ENCODE measurements at regions not wholly inside any gene's neighbourhood (a gene's known extent, or its start where the extent isn't known, plus 50 kb on each side); places are given as distances from the start of the nearest gene placed in this dataset.
"Not testable (repeated sequence)": the region's sequence is repeated elsewhere in the genome, so short reads cannot be mapped to it uniquely, and the experiment has no call there.

GRCh38 chr3:31203960-31204795, 309.7 kb upstream of the GADL1 start:
- H3K9me3 Mint-ChIP-seq, result peaks cover 21% of the 10 kb centered on the region
- intact Hi-C loops (cut with micrococcal nuclease), result no loop called here
- H3K4me1 Mint-ChIP-seq, result no peaks in the 10 kb centered on the region
- DNase-seq, result no peak
- peaks cover 2% of the 10 kb centered on the region for H3K36me3 Mint-ChIP-seq (ENCODE audit: low read depth)
- H3K4me3 Mint-ChIP-seq, result no peak overlapping the region
- H3K27me3 Mint-ChIP-seq, result no peaks in the 10 kb centered on the region
- no peak overlapping the region for H3K27ac Mint-ChIP-seq

- H3K27ac Mint-ChIP-seq; DNase-seq; H3K4me3 Mint-ChIP-seq; H3K36me3 Mint-ChIP-seq (ENCODE audit: low read depth); intact Hi-C loops (cut with micrococcal nuclease); H3K27me3 Mint-ChIP-seq; H3K4me1 Mint-ChIP-seq: not testable (repeated sequence)
- peaks cover 21% of the 10 kb centered on the region for H3K9me3 Mint-ChIP-seq
Measured at GRCh38 chr3:31204796-31205056, 310.3 kb upstream of the GADL1 start.

- no peak overlapping the region for H3K27ac Mint-ChIP-seq
- peaks cover 45% of the 10 kb centered on the region for H3K4me1 Mint-ChIP-seq
- intact Hi-C loops (cut with micrococcal nuclease), result loop anchor here (10.0 kb wide), 1 partner anchor 75 kb away; no protein-coding TSS in a partner anchor
- H3K27me3 Mint-ChIP-seq, result no peaks in the 10 kb centered on the region
- H3K4me3 Mint-ChIP-seq, result no peak overlapping the region
- peaks cover 19% of the 10 kb centered on the region for H3K9me3 Mint-ChIP-seq
- no peak for DNase-seq
- H3K36me3 Mint-ChIP-seq (ENCODE audit: low read depth), result peaks cover 2% of the 10 kb centered on the region
Measured at GRCh38 chr3:31210068-31210645, 315.7 kb upstream of the GADL1 start.

- H3K9me3 Mint-ChIP-seq, result no peaks in the 10 kb centered on the region
- peak; percentile 86 for DNase-seq
- no peaks in the 10 kb centered on the region for H3K27me3 Mint-ChIP-seq
- peak overlapping the region; percentile 71 for H3K4me3 Mint-ChIP-seq
- intact Hi-C loops (cut with micrococcal nuclease), result loop anchor here (1.0 to 10.0 kb wide), 5 partner anchors 17 to 319 kb away; partner anchors contain the start of gene STT3B
- peak overlapping the region; percentile 75 for H3K27ac Mint-ChIP-seq
- H3K36me3 Mint-ChIP-seq (ENCODE audit: low read depth), result no peaks in the 10 kb centered on the region
- peaks cover 71% of the 10 kb centered on the region for H3K4me1 Mint-ChIP-seq
Measured at GRCh38 chr3:31213869-31214486, 318.7 kb upstream of the STT3B start.

- no peak overlapping the region for H3K27ac Mint-ChIP-seq
- no peak for DNase-seq
- intact Hi-C loops (cut with micrococcal nuclease), result loop anchor here (5.0 to 10.0 kb wide), 2 partner anchors 67 to 254 kb away; no protein-coding TSS in a partner anchor
- peaks cover 75% of the 10 kb centered on the region for H3K4me1 Mint-ChIP-seq
- peaks cover 4% of the 10 kb centered on the region for H3K9me3 Mint-ChIP-seq
- no peak overlapping the region for H3K4me3 Mint-ChIP-seq
- peaks cover 3% of the 10 kb centered on the region for H3K36me3 Mint-ChIP-seq (ENCODE audit: low read depth)
- H3K27me3 Mint-ChIP-seq, result no peaks in the 10 kb centered on the region
Measured at GRCh38 chr3:31218082-31218481, 314.6 kb upstream of the STT3B start.

- H3K4me3 Mint-ChIP-seq, result no peak overlapping the region
- intact Hi-C loops (cut with micrococcal nuclease), result loop anchor here (5.0 to 10.0 kb wide), 2 partner anchors 66 to 253 kb away; no protein-coding TSS in a partner anchor
Measured at GRCh38 chr3:31219131-31219843, 313.4 kb upstream of the STT3B start.

GRCh38 chr3:31220431-31220830, 312.3 kb upstream of the STT3B start:
- intact Hi-C loops (cut with micrococcal nuclease), result no loop called here
- Mint-ChIP-seq H3K9me3 (peaks cover 4% of the 10 kb centered on the region), H3K4me3 (no peak overlapping the region), H3K27ac (no peak overlapping the region), H3K36me3 (ENCODE audit: low read depth) (peaks cover 3% of the 10 kb centered on the region), H3K4me1 (peaks cover 68% of the 10 kb centered on the region), H3K27me3 (no peaks in the 10 kb centered on the region)
- no peak for DNase-seq

More at GRCh38 chr3:31219131-31219843, 313.4 kb upstream of the STT3B start:
- Mint-ChIP-seq H3K4me1 (peaks cover 74% of the 10 kb centered on the region), H3K9me3 (peaks cover 4% of the 10 kb centered on the region), H3K36me3 (ENCODE audit: low read depth) (peaks cover 3% of the 10 kb centered on the region), H3K27ac (no peak overlapping the region), H3K27me3 (no peaks in the 10 kb centered on the region)
- DNase-seq, result no peak

GRCh38 chr3:31223278-31223677, 309.4 kb upstream of the STT3B start:
- Mint-ChIP-seq H3K4me3 (no peak overlapping the region), H3K4me1 (peaks cover 77% of the 10 kb centered on the region), H3K27ac (peak overlapping the region; percentile 55), H3K9me3 (peaks cover 4% of the 10 kb centered on the region), H3K27me3 (no peaks in the 10 kb centered on the region), H3K36me3 (ENCODE audit: low read depth) (peaks cover 5% of the 10 kb centered on the region)
- DNase-seq, result no peak
- intact Hi-C loops (cut with micrococcal nuclease), result no loop called here

GRCh38 chr3:31224936-31225335, 307.8 kb upstream of the STT3B start:
- Mint-ChIP-seq H3K27ac (no peak overlapping the region), H3K4me3 (no peak overlapping the region), H3K36me3 (ENCODE audit: low read depth) (peaks cover 9% of the 10 kb centered on the region), H3K27me3 (no peaks in the 10 kb centered on the region), H3K9me3 (peaks cover 8% of the 10 kb centered on the region), H3K4me1 (peaks cover 74% of the 10 kb centered on the region)
- no peak for DNase-seq
- intact Hi-C loops (cut with micrococcal nuclease), result loop anchor here (5.0 kb wide), 1 partner anchor 307 kb away; the partner anchor contains the start of gene STT3B

GRCh38 chr3:31225923-31226322, 306.8 kb upstream of the STT3B start:
- H3K4me1 Mint-ChIP-seq, result peaks cover 74% of the 10 kb centered on the region
- peak overlapping the region; percentile 89 for H3K27ac Mint-ChIP-seq
- intact Hi-C loops (cut with micrococcal nuclease), result loop anchor here (5.0 kb wide), 1 partner anchor 306 kb away; the partner anchor contains the start of gene STT3B
- H3K27me3 Mint-ChIP-seq, result no peaks in the 10 kb centered on the region
- H3K36me3 Mint-ChIP-seq (ENCODE audit: low read depth), result peaks cover 6% of the 10 kb centered on the region
- H3K9me3 Mint-ChIP-seq, result peaks cover 5% of the 10 kb centered on the region
- no peak for DNase-seq
- H3K4me3 Mint-ChIP-seq, result peak overlapping the region; percentile 72

- peak; percentile 74 for DNase-seq
- Mint-ChIP-seq H3K27me3 (no peaks in the 10 kb centered on the region), H3K4me3 (peak overlapping the region; percentile 72), H3K9me3 (peaks cover 4% of the 10 kb centered on the region), H3K27ac (peak overlapping the region; percentile 89), H3K36me3 (ENCODE audit: low read depth) (peaks cover 6% of the 10 kb centered on the region), H3K4me1 (peaks cover 75% of the 10 kb centered on the region)
- intact Hi-C loops (cut with micrococcal nuclease), result loop anchor here (5.0 kb wide), 1 partner anchor 306 kb away; the partner anchor contains the start of gene STT3B
Measured at GRCh38 chr3:31226346-31226745, 306.4 kb upstream of the STT3B start.

GRCh38 chr3:31227131-31227562, 305.6 kb upstream of the STT3B start:
- H3K9me3 Mint-ChIP-seq, result peaks cover 4% of the 10 kb centered on the region
- peak overlapping the region; percentile 89 for H3K27ac Mint-ChIP-seq
- intact Hi-C loops (cut with micrococcal nuclease), result loop anchor here (5.0 kb wide), 1 partner anchor 305 kb away; the partner anchor contains the start of gene STT3B
- no peak for DNase-seq
- H3K27me3 Mint-ChIP-seq, result no peaks in the 10 kb centered on the region
- peak overlapping the region; percentile 18 for H3K4me3 Mint-ChIP-seq
- H3K4me1 Mint-ChIP-seq, result peaks cover 77% of the 10 kb centered on the region
- peaks cover 6% of the 10 kb centered on the region for H3K36me3 Mint-ChIP-seq (ENCODE audit: low read depth)
